Epithelial cell of proximal tubule (primary cell): ENCODE measurements at regions not wholly inside any gene's neighbourhood (a gene's known extent, or its start where the extent isn't known, plus 50 kb on each side); places are given as distances from the start of the nearest gene placed in this dataset.

Experiments used
- DNase-seq: peaks from one replicate; pipeline ENCODE4 v3.0.0-alpha.2; 2011; ENCODE audit warnings: low read depth
- H3K4me3 ChIP-seq: 2 replicates; pipeline ENCODE4 v1.5.1; 2011; ENCODE audit warnings: low read depth, mild to moderate bottlenecking, low read length
- TF ChIP-seq, protein P1 (sequence below): conservative IDR thresholded peaks from 2 replicates; pipeline ENCODE4 v1.5.1; 2012; ENCODE audit warnings: low read depth, mild to moderate bottlenecking, low read length

DNA sequence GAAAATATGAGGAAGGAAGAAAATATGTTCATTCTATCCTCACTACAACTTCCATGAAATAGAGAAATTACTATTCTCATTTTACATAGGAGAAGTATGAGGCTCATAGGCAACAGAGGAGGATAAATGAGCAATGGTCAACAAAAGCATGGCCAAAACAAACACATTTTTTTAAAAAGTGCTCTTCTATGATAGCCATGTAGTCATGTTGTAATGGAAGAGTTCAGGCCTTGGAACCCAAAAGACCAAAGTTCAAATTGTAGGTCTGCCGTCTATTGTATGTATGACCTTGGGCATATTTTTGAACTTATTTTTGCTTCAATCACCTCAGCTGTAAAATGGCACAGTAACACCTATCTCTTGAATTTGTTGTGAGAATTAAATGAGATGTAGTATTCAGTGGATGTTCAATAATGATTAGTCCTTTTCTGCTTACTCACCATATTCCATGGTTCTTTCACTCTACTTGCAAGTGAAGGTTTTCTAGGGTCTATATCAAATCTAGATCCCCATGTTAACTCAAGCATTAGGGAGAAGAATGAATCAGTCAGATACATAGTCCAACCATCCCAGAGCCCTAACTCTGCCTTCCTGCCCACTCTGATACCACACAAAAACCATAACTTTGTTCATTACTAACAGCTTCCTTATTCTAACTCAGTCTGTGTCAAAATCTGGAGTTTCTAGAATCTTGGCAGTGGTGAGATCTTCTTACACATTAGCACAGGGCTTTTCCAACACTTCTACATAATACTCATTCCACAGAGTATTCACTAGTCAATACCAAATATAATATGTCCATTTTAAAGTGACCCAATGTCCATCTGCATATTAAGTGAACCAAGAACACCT lies 353.2 kb downstream of the PLPP3 start:
- no peak overlapping the region for H3K4me3 ChIP-seq
- no peak for DNase-seq
- TF ChIP-seq, protein P1, sequence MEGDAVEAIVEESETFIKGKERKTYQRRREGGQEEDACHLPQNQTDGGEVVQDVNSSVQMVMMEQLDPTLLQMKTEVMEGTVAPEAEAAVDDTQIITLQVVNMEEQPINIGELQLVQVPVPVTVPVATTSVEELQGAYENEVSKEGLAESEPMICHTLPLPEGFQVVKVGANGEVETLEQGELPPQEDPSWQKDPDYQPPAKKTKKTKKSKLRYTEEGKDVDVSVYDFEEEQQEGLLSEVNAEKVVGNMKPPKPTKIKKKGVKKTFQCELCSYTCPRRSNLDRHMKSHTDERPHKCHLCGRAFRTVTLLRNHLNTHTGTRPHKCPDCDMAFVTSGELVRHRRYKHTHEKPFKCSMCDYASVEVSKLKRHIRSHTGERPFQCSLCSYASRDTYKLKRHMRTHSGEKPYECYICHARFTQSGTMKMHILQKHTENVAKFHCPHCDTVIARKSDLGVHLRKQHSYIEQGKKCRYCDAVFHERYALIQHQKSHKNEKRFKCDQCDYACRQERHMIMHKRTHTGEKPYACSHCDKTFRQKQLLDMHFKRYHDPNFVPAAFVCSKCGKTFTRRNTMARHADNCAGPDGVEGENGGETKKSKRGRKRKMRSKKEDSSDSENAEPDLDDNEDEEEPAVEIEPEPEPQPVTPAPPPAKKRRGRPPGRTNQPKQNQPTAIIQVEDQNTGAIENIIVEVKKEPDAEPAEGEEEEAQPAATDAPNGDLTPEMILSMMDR, result no peak

DNA sequence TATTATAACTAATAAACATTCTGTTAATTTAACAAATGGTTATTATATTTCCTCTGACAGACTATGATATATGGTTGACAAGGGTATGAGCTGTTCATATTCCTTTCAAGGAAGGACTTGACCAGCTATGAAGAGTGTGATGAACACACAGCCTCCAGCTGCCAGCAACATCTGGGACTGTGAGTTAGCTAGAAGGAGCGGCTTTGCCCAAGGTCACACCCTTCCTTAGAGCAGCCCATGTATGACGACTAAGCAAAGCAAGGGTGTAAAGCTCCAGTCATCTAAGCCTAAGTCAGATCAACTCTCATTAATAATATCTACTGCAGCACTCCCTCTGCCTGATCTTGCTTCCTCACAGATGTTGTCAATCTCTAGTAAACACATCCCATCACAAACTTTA lies 355.4 kb downstream of the PLPP3 start:
- TF ChIP-seq, protein P1, result no peak
- DNase-seq, result no peak

DNA sequence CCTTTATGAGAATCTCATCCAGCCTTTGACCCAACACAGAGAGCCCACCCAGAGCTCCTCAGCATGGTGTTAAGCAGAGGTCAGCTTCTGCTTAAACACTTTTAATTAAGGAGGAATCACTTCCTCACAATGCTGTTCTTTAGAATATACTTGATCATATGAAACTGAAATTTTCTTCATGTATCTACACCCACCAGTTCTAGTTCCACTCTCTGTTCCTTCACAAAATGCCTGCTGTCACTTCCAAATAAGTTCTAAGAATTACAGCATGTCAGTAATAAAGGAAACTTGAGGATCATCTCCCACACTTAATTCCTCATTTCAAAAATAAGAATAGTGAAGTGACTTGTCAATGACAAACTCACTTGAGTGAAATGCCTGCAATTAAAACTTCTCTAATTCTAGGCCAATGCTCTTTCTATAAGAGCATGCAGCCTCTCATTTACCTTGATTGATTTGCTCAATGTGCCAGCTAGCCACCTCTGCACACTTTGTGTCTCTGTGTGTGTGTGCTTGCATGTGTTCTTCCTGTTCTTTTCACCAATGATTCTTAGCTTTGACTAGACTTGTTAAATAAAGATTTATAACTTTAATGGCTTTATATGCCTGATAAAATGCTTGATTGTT lies 356.3 kb downstream of the PLPP3 start:
- DNase-seq, result no peak
- no peak overlapping the region for H3K4me3 ChIP-seq
- TF ChIP-seq, protein P1, result no peak

More for the DNA sequence above, 355.4 kb downstream of the PLPP3 start:
- no peak overlapping the region for H3K4me3 ChIP-seq

DNA sequence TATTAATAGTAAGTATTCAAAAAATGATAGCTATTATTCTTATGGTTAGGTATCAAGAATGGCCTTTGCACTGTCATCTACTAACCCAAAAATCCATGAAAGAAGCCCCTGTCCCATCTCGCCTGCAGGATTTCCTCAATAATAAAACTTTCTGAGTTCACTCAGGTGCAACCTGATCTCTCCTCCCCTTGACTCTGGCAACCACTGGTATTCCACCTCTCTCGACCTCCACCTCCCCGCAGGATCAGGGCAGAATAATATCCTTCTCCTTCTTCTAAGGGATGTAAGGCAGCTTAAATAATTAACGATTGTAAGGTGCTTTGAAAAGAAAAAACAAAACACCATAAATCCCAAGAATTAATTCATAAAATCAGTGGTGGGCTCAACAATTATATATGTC lies 359.3 kb downstream of the PLPP3 start:
- TF ChIP-seq, protein P1, result no peak
- no peak overlapping the region for H3K4me3 ChIP-seq
- DNase-seq, result no peak

DNA sequence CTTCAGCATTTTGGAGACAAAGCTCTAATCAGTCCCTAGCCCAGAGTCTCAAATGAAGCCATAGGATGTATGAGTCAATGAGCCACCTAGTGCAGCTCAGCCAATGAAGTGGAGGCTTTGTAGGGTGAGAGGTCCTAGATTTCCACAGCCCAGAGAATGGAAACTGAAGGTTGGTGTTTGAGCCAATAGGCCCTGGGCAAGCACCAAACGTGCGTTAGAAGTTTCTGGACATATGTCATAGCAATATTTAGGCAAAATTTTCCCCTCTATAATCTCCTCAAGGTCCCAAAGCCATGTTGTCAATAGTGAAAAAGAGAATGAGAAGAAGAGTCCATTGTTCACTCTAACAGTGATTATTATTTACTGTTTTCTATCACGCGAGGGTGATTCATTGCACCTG lies 361.3 kb downstream of the PLPP3 start:
- no peak overlapping the region for H3K4me3 ChIP-seq
- TF ChIP-seq, protein P1, result no peak
- no peak for DNase-seq

DNA sequence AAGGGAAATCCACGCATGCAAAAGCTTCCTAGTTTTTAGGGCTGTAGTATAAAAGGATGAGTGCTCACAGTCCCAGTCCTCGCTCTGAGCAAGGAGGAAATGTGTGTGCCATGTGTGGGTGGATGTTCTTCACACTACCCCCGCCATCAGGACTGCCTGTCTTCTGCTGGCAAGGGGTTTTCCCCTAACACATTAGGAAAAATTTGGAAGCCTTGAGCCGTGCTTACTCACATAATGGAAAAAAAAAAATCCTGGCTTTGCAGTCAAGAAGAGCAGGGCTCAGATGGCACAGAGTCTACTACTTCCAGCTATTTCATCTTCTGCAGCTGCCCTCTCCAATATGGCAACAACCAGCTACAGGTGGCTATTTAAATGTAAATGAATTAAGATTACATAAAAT lies 363.1 kb downstream of the PLPP3 start:
- no peak overlapping the region for H3K4me3 ChIP-seq
- TF ChIP-seq, protein P1, result no peak
- no peak for DNase-seq
